ENCODE measurements at regions not wholly inside any gene's neighbourhood (a gene's known extent, or its start where the extent isn't known, plus 50 kb on each side); places are given as distances from the start of the nearest gene placed in this dataset.

DNA sequence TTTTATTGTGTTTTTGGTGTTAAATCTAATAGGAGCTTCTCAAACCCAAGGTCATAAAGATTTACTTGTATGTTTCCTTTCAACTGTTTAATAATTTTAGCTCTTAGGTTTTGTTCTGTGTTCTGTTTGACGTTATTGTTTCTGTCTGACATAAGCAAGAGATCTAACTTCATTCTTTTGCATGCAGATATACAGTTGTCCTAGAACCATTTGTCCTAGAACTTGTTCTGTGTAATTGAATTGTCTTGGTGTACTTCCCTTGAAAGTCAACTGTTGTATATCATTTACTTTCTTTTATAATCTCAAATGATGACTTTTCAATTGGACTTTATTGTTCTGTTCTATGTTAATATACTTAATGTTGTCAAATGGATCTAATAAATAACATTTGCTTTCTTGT is 977.1 kb downstream of the FAT4 start:
- Histone ChIP-seq H3K79me2 (ENCODE audit: control insufficient read depth, insufficient read depth, low read length) (no peaks in the 10 kb centered on the region), H4K20me1 (ENCODE audit: control insufficient read depth, insufficient read depth) (no peaks in the 10 kb centered on the region), H2AFZ (ENCODE audit: control insufficient read depth, low read depth, low read length) (no peak overlapping the region), H3K4me1 (ENCODE audit: control insufficient read depth, insufficient read depth, low read length) (no peaks in the 10 kb centered on the region), H3K36me3 (ENCODE audit: control insufficient read depth in 2 of 2, insufficient read depth in 2 of 2, low read length in 1 of 2) (no peaks in the 10 kb centered on the region), H3K4me2 (ENCODE audit: control insufficient read depth, insufficient read depth) (no peak overlapping the region), H3K27me3 (replicated peaks in 1 of 2; ENCODE audit: control insufficient read depth in 2 of 2, insufficient read depth in 2 of 2, low read length in 1 of 2) (no peaks in the 10 kb centered on the region), H3K9me3 (replicated peaks; ENCODE audit: control insufficient read depth, insufficient read depth, low read length) (no peaks in the 10 kb centered on the region), H3K9ac (ENCODE audit: control insufficient read depth, insufficient read depth, low read length) (no peak overlapping the region), H3K4me3 (no peak overlapping the region), H3K27ac (ENCODE audit: control insufficient read depth, insufficient read depth) (no peak overlapping the region)
- intact Hi-C loops (cut with micrococcal nuclease; ENCODE audit: unreplicated experiment), result no loop called here
- ChIA-PET RAD21 (ENCODE audit: unreplicated experiment) (no interaction called here), CTCF (no interaction called here), POLR2A (no interaction called here), SMC1A (ENCODE audit: uncharacterized antibody, unreplicated experiment) (no interaction called here)
- ATAC-seq (no peak), DNase-seq (ENCODE audit: low read depth, low spot score) (no peak), FAIRE-seq (no peak)
- in situ Hi-C loops (cut with MboI), result no loop called here
- TF ChIP-seq NFYA (IDR thresholded peaks at IDR 0.05; ENCODE audit: borderline replicate concordance, low read depth, low read length), result no peak
- no peak for TF ChIP-seq NRF1 (conservative IDR thresholded peaks at IDR 0.05; ENCODE audit: low read depth, low read length)
- TF ChIP-seq BCL3 (IDR thresholded peaks at IDR 0.05; ENCODE audit: borderline replicate concordance, insufficient read depth, low read depth, low read length, poor library complexity, severe bottlenecking), result no peak
- TF ChIP-seq SMC3 (IDR thresholded peaks at IDR 0.05; ENCODE audit: borderline replicate concordance, low read length), result no peak
- TF ChIP-seq TBL1XR1 (IDR thresholded peaks at IDR 0.05; ENCODE audit: low read depth, low read length), result no peak
- TF ChIP-seq, protein P1, sequence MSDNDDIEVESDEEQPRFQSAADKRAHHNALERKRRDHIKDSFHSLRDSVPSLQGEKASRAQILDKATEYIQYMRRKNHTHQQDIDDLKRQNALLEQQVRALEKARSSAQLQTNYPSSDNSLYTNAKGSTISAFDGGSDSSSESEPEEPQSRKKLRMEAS (IDR thresholded peaks at IDR 0.05; ENCODE audit: low read depth, low read length), result no peak
- TF ChIP-seq STAT3 (IDR thresholded peaks at IDR 0.05; ENCODE audit: low read depth, low read length), result no peak
- no peak for TF ChIP-seq CBX5 (IDR thresholded peaks at IDR 0.05; ENCODE audit: low read depth)
- no TSS peak for BruUV-seq (replicated peaks)
- WGBS (ENCODE audit: insufficient coverage, insufficient replicate concordance, low lambda C conversion rate, missing lambda C conversion rate), result 8% methylated on average over 1 of the region's 1 CpG
